ENCODE measurements at regions not wholly inside any gene's neighbourhood (a gene's known extent, or its start where the extent isn't known, plus 50 kb on each side); places are given as distances from the start of the nearest gene placed in this dataset.

DNA sequence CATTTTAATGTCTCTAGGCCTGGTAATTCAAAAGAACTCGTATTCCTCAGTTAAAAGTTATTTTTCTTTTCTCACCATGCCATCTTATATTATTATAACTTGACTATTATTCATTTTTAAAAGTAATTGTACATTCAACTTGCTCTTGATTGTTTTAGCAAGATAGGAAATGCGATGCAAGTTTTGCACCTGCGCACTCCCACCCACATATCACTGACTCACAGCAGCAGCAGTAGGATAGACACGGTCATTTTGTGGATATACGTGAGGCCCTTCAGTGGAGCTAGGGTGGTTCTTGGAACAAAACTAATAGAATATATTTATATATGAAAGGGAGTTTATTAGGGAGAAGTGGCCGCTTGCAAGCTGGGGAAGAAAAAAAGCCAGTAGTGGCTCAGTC, 95.5 kb upstream of the UBE3A start:
- no peak for TF ChIP-seq TAF1 (IDR thresholded peaks at IDR 0.05; ENCODE audit: low read depth)
- no peak for TF ChIP-seq CEBPB (IDR thresholded peaks at IDR 0.05)
- TF ChIP-seq TEAD4 (IDR thresholded peaks at IDR 0.05): no peak
- TF ChIP-seq EP300 (IDR thresholded peaks at IDR 0.05; ENCODE audit: borderline replicate concordance): no peak
- TF ChIP-seq FOXM1 (IDR thresholded peaks at IDR 0.05; ENCODE audit: borderline replicate concordance, low read depth): no peak
- no peak for TF ChIP-seq RAD21 (IDR thresholded peaks at IDR 0.05; ENCODE audit: low read depth)
- TF ChIP-seq CREB1 (IDR thresholded peaks at IDR 0.05; ENCODE audit: low read depth): no peak
